ENCODE measurements at regions not wholly inside any gene's neighbourhood (a gene's known extent, or its start where the extent isn't known, plus 50 kb on each side); places are given as distances from the start of the nearest gene placed in this dataset.
"Not testable (repeated sequence)": the region's sequence is repeated elsewhere in the genome, so short reads cannot be mapped to it uniquely, and the experiment has no call there.

GRCh38 chr7:152590481-152590880 is 85.5 kb downstream of the XRCC2 start (continued):
- no peak for TF ChIP-seq CREB1 (CRISPR knock-in tag; IDR thresholded peaks at IDR 0.05; ENCODE audit: low read depth)

GRCh38 chr7:152589821-152590220 is 86.1 kb downstream of the XRCC2 start:
- not testable (repeated sequence) for H3K36me3 ChIP-seq (ENCODE audit: insufficient read depth); H3K4me3 ChIP-seq; H2AFZ ChIP-seq; DNase-seq (ENCODE audit: low spot score); H3F3A ChIP-seq (replicated peaks; ENCODE audit: low read depth); H3K4me3 Mint-ChIP-seq; H3K27ac Mint-ChIP-seq; H3K27me3 ChIP-seq (ENCODE audit: insufficient read depth); ATAC-seq; H3K79me2 ChIP-seq (replicated peaks; ENCODE audit: insufficient read depth); H3K9me2 ChIP-seq (ENCODE audit: insufficient read depth); H3K4me1 Mint-ChIP-seq; H3K4me2 ChIP-seq; H3K27me3 Mint-ChIP-seq (ENCODE audit: insufficient read depth, low read depth, poor library complexity); H3K27ac ChIP-seq (ENCODE audit: low read depth); H3K4me1 ChIP-seq (ENCODE audit: insufficient read depth); H4K20me1 ChIP-seq (replicated peaks; ENCODE audit: insufficient read depth)
- peaks cover 21% of the 10 kb centered on the region for H3K9me3 Mint-ChIP-seq
- peaks cover 11% of the 10 kb centered on the region; the same call in 2 of the 3 replicates for H3K36me3 Mint-ChIP-seq (ENCODE audit: low read depth)

- Mint-ChIP-seq H3K4me1 (peaks cover 8% of the 10 kb centered on the region), H3K36me3 (ENCODE audit: low read depth) (peaks cover 11% of the 10 kb centered on the region; the same call in 2 of the 3 replicates), H3K27me3 (ENCODE audit: insufficient read depth, low read depth, poor library complexity) (peaks cover 2% of the 10 kb centered on the region), H3K9me3 (peaks cover 21% of the 10 kb centered on the region), H3K27ac (no peak overlapping the region), H3K4me3 (no peak overlapping the region)
- no peaks in the 10 kb centered on the region for H3F3A ChIP-seq (replicated peaks; ENCODE audit: low read depth)
- H3K27me3 ChIP-seq (ENCODE audit: insufficient read depth): no peaks in the 10 kb centered on the region
- H3K9me2 ChIP-seq (ENCODE audit: insufficient read depth): no peaks in the 10 kb centered on the region
- TF ChIP-seq EZH2 (IDR thresholded peaks at IDR 0.05; ENCODE audit: low read depth, unreplicated experiment) (no peak), POLR2AphosphoS5 (IDR thresholded peaks at IDR 0.05; ENCODE audit: low read depth) (no peak), NANOG (IDR thresholded peaks at IDR 0.05; ENCODE audit: borderline replicate concordance) (no peak), ZNF114 (CRISPR knock-in tag; IDR thresholded peaks at IDR 0.05) (no peak), CREB1 (CRISPR knock-in tag; IDR thresholded peaks at IDR 0.05; ENCODE audit: low read depth) (no peak), EZH2phosphoT487 (IDR thresholded peaks at IDR 0.05; ENCODE audit: unreplicated experiment) (no peak)
- H3K4me3 ChIP-seq: no peak overlapping the region
- no peaks in the 10 kb centered on the region for H3K4me1 ChIP-seq (ENCODE audit: insufficient read depth)
- DNase-seq (ENCODE audit: low spot score): peak; percentile 22
- H3K79me2 ChIP-seq (replicated peaks; ENCODE audit: insufficient read depth): no peaks in the 10 kb centered on the region
- no peak for ATAC-seq
- H3K27ac ChIP-seq (ENCODE audit: low read depth): no peak overlapping the region
- no peaks in the 10 kb centered on the region for H3K36me3 ChIP-seq (ENCODE audit: insufficient read depth)
- H4K20me1 ChIP-seq (replicated peaks; ENCODE audit: insufficient read depth): no peaks in the 10 kb centered on the region
- no peak overlapping the region for H2AFZ ChIP-seq
- no peak overlapping the region for H3K4me2 ChIP-seq
Measured at GRCh38 chr7:152588350-152588749, 87.6 kb downstream of the XRCC2 start.

GRCh38 chr7:152587366-152587765 is 88.6 kb downstream of the XRCC2 start:
- no peaks in the 10 kb centered on the region for H3F3A ChIP-seq (replicated peaks; ENCODE audit: low read depth)
- Mint-ChIP-seq H3K27me3 (ENCODE audit: insufficient read depth, low read depth, poor library complexity) (peaks cover 2% of the 10 kb centered on the region), H3K4me1 (peaks cover 8% of the 10 kb centered on the region), H3K9me3 (peaks cover 21% of the 10 kb centered on the region), H3K27ac (no peak overlapping the region), H3K4me3 (no peak overlapping the region), H3K36me3 (ENCODE audit: low read depth) (peaks cover 11% of the 10 kb centered on the region; the same call in 2 of the 3 replicates)
- no peaks in the 10 kb centered on the region for H3K36me3 ChIP-seq (ENCODE audit: insufficient read depth)
- no peaks in the 10 kb centered on the region for H3K27me3 ChIP-seq (ENCODE audit: insufficient read depth)
- DNase-seq (ENCODE audit: low spot score) (no peak), ATAC-seq (no peak)
- H4K20me1 ChIP-seq (replicated peaks; ENCODE audit: insufficient read depth): no peaks in the 10 kb centered on the region
- no peak overlapping the region for H2AFZ ChIP-seq
- H3K4me2 ChIP-seq: no peak overlapping the region
- H3K9me2 ChIP-seq (ENCODE audit: insufficient read depth): no peaks in the 10 kb centered on the region
- no peak overlapping the region for H3K4me3 ChIP-seq
- no peaks in the 10 kb centered on the region for H3K4me1 ChIP-seq (ENCODE audit: insufficient read depth)
- H3K27ac ChIP-seq (ENCODE audit: low read depth): no peak overlapping the region
- no peaks in the 10 kb centered on the region for H3K79me2 ChIP-seq (replicated peaks; ENCODE audit: insufficient read depth)
- TF ChIP-seq ETS1 (IDR thresholded peaks at IDR 0.05) (no peak), NANOG (IDR thresholded peaks at IDR 0.05; ENCODE audit: borderline replicate concordance) (no peak), JUNB (IDR thresholded peaks at IDR 0.05; ENCODE audit: unreplicated experiment) (no peak), ZNF462 (CRISPR knock-in tag; IDR thresholded peaks at IDR 0.05) (no peak), ZNF114 (CRISPR knock-in tag; IDR thresholded peaks at IDR 0.05) (no peak), CREB1 (CRISPR knock-in tag; IDR thresholded peaks at IDR 0.05; ENCODE audit: low read depth) (no peak)
